ENCODE measurements at regions not wholly inside any gene's neighbourhood (a gene's known extent, or its start where the extent isn't known, plus 50 kb on each side); places are given as distances from the start of the nearest gene placed in this dataset.

DNA sequence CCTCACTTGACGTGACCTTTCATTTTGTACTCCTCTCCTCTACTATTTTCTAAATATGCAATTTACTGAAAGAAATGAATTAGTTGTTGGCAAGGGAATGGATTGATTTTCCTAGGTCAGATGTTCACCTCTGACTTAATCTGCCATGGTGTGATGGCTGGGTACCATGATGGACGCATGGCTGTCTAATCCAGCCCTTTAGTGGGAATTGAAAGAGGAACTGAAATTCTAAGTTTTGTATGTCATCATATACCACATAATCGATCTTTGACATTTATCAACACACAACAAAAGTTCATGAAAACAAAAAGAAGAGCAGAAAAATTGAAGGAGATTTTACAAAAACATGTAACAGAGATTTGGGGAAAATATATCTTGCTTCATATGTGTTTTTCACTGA is 331.3 kb upstream of the SNX7 start:
- DNase-seq (ENCODE audit: low read depth in 2 of 2): no peak

GRCh38 chr1:98328855-98329254 is 332.7 kb upstream of the SNX7 start:
- no peak for DNase-seq (ENCODE audit: low read depth in 2 of 2)

DNA sequence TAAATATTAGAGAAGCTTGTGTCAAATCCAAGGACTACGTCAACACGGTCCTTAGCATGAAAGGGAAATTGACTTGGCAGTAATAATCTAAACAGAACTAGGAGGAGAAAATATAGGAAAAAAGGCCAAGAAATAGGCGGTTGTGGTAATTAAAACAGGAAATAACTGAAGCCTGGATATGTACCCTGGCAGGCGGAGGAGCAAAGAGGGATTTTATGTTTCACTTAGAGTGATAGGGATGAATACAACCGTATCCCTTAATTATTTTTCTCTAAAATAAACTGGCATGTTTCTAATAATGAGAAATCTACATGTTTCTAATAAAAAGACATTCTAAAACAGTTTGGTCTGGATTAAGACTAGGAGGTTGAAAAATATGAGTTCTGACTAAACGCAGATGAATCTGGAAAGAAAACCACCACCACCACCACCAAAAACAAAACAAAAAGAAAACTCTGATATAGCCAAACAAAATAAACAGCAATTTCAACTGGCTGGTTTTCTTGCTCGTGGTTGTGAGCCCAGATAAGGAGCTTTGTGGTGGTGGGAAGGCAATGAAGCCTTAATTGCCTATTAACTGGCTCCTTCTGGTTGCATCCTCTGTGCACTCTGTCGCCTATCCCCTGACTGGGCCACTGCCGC is 334.2 kb upstream of the SNX7 start:
- DNase-seq (ENCODE audit: low read depth in 2 of 2): no peak

- DNase-seq (ENCODE audit: low read depth in 2 of 2): no peak
Observed at GRCh38 chr1:98325646-98326440, 335.7 kb upstream of the SNX7 start.

GRCh38 chr1:98323906-98324358 is 337.6 kb upstream of the SNX7 start:
- no peak for DNase-seq (ENCODE audit: low read depth in 2 of 2)

DNA sequence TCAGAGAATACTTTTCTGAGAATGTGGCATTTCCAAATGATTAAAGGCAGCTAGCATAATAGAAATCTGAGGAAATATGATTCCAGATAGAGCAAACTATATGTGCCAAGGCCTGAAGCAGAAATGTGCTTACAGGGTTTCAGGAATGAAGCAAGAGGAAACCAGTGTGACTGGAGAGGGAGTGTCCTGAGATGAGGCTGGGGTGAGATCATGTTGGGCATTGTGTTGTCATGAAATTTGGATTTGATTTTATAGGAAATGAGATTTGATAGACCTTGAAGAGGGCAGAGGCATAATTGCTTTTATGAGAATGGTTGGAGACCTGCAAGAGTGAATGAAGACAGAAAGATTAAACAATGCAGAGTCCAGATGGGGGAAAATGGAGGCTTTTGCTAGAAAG is 338.1 kb upstream of the SNX7 start:
- DNase-seq (ENCODE audit: low read depth in 2 of 2): no peak

- no peak for DNase-seq (ENCODE audit: low read depth in 2 of 2)
Observed at GRCh38 chr1:98322966-98323365, 338.6 kb upstream of the SNX7 start.

- no peak for DNase-seq (ENCODE audit: low read depth in 2 of 2)
Observed at GRCh38 chr1:98322086-98322485, 339.4 kb upstream of the SNX7 start.

- DNase-seq (ENCODE audit: low read depth in 2 of 2): no peak
Observed at GRCh38 chr1:98321191-98321590, 340.3 kb upstream of the SNX7 start.

DNA sequence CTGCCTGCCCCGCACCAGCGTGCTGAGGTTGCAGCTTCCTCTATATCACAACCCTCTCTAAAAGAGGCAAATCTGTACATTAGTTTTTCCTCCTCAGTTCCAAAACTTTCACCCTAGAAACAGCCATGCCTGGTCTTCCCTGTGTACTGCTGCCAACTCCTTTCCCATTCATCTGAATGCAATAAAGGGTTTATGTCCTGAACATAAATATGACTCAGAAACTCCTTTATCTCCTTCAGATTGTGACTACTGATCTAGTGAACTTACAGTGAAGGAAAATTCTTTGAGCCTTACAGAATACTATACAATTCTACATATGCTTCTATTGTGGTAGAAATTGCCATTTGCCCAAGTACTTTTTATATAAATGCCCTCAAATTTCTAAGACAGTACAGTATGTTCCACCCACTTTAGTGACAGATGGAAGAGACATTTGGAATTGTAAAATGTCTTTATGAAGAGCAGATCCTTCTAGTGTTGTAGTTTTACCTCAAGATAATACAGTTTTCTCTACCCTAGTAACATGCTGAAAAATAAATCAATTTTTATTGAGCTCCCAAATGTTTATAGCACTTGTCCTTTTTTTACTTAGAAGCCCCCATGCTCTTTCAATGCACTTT is 345.1 kb upstream of the SNX7 start:
- DNase-seq (ENCODE audit: low read depth in 2 of 2): no peak

DNA sequence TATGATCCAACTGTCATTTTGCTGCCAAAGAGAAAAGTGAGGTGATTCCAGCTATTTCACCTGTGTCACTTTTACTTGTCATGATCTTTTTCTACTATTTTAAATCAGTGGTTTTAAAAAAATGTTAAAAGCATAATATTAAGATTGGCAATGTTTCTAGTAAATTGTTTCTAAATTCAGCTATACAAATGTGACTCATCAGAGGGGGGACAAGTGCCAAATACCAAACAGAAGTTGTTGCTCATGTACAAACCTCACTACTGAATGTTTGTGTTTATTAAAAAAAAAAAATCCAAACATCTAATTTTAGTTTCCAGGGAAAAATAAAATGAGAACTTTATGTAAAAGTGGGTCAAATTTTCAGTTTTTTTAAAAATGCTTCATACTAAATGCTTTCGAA is 346.2 kb upstream of the SNX7 start:
- DNase-seq (ENCODE audit: low read depth in 2 of 2): no peak

GRCh38 chr1:98314601-98315000 is 346.9 kb upstream of the SNX7 start:
- DNase-seq (ENCODE audit: low read depth in 2 of 2): no peak

DNA sequence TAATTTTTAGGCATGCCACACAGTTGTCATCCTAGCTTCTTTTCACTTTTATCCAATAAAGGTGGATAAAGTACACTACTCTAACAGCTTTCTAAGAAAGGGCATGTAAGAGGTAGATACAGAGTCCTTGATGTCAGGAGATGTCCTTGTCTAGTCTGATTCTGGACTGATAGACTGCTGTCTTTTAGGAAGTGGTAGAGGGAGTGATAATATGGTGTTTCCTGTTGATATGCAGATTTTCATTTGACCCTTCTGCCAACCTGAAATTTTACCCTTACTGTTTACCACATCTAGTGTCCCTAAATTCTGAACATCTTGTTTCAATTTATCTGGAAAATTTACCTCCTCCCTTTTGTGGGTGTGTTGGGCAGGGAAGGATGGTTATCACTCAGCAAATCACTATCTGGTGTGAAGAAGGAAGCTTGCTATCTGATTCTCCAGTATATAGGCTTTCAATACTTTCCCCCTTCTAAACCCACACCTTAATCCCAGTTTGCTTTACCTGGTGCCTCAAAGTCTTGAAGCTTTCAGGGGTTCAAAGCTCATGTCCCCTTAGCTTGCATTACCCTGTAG is 354.9 kb upstream of the SNX7 start:
- no peak for DNase-seq (ENCODE audit: low read depth in 2 of 2)

GRCh38 chr1:98305362-98305761 is 356.2 kb upstream of the SNX7 start:
- DNase-seq (ENCODE audit: low read depth in 2 of 2): no peak

- no peak for DNase-seq (ENCODE audit: low read depth in 2 of 2)
Observed at GRCh38 chr1:98304888-98305287, 356.6 kb upstream of the SNX7 start.

DNA sequence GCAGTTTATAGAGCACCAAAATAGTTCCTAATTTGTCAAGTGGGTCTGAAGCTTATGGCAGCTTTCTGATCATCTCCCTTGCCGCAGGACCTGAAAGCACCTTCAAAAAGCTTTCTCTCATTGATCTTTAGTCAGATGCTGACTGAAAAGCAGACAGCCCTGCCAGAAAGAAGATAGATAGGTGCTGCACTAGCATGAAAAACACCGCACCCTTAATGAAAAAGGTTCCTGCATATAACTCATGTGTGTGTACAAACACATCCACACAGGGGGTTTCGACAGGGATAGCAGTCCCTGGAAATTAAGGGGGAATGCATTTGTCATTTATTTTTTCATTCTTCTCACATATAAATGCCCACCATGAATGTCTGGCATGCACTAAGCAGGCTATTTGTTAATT is 361.7 kb upstream of the SNX7 start:
- DNase-seq (ENCODE audit: low read depth in 2 of 2): no peak

DNA sequence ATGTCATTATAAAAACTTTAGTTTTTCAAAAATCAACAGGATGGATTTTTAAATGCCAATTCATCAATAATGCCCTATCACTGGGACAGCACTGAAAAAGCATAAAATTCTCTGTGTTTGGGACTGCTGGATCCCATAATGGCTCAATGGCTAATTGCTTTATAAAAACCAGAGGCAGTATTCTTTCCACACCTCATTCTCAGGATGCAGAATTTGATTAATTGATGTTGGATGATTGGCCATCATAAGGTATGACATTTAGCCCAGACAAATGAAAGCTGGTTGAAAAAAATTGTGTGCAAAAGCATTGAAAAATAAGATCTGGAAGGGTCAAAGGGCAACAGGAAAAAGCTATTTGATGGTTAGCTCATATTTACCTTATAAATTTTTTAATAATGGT is 362.2 kb upstream of the SNX7 start:
- DNase-seq (ENCODE audit: low read depth in 2 of 2): no peak

DNA sequence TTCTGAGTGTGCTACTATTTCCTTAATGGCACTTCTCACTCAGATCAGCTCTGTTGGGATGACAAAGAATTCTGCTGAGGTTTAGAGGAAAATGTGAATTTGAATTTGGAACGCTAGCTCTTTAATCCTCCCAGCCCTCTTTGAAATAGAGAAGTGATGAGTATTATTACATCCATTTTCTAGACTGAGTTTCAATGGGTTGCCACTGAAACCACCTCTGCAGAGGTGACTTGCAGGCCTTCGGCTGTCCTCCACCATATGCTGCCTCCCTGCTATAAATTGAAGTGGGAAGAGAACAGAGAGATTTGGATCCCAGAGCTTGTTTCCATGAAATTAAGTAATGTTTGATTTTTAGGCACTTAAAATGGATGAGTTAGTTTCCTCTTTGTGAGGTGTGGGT is 363.2 kb upstream of the SNX7 start:
- no peak for DNase-seq (ENCODE audit: low read depth in 2 of 2)

- DNase-seq (ENCODE audit: low read depth in 2 of 2): no peak
Observed at GRCh38 chr1:98296681-98297080, 364.8 kb upstream of the SNX7 start.

DNA sequence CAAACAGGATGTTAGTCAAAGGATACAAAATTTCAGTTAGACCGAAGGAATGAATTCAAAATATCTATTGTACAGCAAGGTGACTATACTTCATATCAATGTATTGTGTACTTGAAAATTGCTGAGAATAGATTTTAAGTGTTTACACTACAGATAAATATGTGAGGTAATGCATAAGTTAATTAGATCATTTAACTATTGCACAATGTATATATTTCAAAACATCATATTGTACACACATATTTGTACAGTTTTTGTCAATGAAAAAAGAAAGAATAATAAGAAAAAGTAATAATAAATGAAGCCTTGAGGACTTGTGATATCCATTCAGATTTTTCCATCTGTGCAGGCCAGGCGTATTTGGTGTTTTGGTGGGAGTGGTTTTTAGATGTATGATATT is 367.4 kb upstream of the SNX7 start:
- DNase-seq (ENCODE audit: low read depth in 2 of 2): no peak

DNA sequence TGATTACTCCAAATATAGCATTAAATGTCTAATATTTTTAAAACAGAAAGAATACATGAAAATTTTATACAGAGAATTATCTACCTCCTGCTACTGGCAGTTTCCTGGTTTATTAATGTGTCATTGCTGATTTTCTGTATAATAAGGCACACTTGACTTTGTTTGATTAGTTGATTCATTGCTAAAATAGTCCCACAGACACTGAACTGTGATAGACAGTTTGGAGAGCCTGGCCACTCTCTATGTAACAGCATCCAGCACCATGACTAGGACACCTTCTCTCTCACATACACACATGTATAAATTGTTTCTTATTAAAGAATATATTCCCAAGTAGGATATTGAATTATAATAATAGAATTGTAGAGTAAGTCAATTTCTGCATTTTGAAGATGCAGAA is 368.5 kb upstream of the SNX7 start:
- DNase-seq (ENCODE audit: low read depth in 2 of 2): no peak

DNA sequence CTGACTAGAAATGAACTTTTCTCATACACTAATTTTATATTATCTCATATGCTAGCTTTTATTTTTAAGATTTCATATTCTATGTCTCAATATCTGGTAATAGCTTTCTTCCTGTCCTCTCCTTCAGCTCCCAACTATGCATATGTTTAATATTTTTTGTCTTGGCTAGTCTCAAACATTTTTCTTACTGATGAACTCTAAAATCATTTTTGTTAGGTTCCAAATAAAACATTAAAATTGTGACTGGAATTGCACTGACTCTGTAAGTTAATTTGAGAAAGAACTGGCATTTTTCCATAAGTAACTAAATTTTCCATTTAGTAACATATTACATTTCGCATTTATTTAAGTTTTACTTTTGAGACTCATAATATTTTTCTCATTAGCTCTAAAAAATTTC is 368.5 kb upstream of the DPYD start:
- DNase-seq (ENCODE audit: low read depth in 2 of 2): no peak

DNA sequence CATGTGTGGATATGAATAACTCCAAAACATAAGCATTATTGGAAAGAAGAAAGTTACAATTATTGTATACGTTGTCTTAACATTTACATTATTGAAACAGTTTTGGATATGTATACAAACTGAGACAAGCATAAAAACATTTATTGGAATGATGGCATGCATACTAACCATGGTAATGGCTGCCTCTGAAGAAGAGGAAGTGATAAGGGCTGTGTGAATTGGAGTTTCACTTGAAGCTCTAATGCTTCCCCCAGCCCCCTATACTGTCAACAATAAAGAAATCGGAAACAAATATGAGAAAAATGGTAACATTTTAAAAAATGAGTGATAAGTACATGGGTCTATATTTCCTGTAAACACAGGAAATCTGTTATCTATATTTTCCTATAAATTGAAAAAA is 367.7 kb upstream of the DPYD start:
- DNase-seq (ENCODE audit: low read depth in 2 of 2): no peak

Measured in activated CD4-positive, alpha-beta T cell treated with anti-CD3 and anti-CD28 coated beads for 24 hours (primary cell).